Epidermal melanocyte (primary cell): ENCODE measurements at regions not wholly inside any gene's neighbourhood (a gene's known extent, or its start where the extent isn't known, plus 50 kb on each side); places are given as distances from the start of the nearest gene placed in this dataset.
"Not testable (repeated sequence)": the region's sequence is repeated elsewhere in the genome, so short reads cannot be mapped to it uniquely, and the experiment has no call there.

Experiments
- DNase-seq: peaks from one replicate; pipeline ENCODE4 v3.0.0; 2011; ENCODE audit warnings: low spot score; ENCODE audit not compliant: insufficient read length

DNA sequence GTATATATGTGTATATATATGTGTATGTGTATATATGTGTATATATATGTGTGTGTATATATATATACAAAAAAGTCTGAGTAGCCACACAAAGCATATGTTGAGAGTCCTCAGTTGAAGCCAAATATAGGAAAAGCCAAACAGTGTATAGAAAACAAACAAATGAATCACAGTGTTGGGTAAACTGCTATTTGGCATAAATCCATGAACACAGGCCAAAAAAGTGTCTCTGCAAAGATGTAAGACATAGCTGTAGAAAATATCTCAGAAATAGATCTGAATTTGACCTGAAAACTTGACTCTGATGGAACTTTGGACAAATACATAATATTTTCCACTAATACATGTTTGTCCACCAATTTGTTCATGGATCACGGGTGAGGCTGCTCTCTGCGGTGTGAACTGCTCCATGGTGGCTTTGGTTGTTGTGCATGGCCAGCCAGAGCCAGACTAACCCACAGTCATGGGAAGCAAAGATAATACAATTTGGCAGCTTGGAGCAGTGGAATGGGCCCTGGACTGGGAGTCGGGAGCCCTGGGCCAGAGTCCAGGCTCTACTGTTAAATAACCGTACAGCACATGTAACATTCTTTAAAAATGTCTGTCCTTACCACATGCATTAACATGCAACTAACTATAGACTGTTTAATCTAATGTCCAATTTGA is 76.9 kb upstream of the EED start:
- no peak for DNase-seq

DNA sequence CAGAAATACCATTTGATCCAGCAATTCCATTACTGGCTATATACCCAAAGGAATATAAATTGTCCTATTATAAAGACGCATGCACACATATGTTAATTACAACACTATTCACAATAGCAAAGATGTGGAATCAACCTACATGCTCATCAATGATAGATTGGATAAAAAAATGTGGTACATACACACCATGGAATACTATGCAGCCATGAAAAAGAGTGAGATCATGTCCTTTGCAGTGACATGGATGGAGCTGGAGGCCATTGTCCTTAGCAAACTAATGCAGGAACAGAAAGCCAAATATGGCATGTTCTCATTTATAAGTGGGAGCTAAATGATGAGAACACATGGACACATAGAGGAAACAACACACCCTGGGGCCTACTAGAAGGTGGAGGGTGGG is 78.3 kb upstream of the EED start:
- DNase-seq = not testable (repeated sequence)

DNA sequence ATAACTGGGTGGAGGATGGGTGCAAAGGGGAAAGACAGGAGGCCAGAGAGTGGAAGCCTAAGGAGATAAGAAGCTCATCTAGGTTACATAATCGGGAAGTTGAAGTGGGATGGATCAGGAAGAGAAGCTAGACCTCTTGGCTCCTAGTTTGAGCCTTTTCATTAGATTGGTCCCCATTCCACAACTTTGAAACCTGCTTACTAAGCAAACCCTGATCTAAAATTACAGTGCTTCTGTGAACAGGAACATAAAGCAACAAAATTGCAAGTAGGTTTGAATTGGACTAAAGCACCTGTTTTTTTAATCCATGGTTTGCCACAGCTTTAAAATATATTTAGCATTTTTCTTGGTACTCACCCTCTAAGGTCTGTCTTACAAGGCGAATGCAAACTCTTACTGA is 80.4 kb upstream of the EED start:
- DNase-seq = no peak

DNA sequence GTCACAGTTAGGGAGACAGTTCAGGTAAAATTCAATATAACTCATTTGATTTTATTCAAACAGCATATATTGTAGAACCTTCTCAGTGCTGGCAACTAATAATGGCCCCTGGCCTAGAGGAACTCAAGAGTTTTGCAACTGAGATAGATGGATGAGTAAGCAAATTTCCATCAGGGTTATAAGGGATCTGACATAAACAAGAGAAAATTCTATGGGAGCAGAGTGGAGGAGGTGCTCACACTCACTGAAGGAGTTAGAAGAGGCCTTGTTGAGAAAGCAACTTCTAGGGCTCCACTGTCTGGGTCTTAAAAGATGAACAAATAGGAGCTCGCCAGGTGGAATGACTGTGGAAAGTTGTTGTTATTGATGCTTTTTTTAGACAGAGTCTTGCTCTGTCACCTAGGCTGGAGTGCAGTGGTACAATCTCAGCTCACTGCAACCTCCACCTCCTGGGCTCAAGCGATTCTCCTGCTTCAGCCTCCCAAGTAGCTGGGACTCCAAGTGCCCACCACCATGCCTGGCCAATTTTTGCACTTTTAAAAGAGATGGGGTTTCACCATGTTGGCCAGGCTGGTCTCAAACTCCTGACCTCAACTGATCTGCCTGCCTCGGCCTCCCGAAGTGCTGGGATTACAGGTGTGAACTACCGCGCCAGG is 81.2 kb upstream of the EED start:
- DNase-seq = not testable (repeated sequence)

DNA sequence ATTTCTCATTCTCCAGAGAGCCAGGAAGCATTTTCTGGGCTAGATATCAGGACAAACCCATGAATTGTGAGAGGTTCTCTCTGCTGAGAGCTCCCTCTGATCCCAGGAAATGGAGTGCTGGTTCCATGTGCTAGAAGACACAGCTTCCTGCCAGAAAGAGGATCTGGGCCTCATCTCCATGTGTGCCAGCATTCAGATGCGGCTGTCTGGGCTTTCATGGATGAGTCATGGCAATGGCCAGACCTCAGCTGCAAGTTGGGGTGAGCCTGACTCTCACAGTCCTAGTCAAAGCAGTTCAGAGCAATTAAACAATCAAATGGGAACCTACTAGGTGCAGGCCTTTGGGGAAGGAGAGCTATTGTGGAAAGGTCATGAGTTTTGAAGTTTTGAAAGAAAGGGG is 82.3 kb upstream of the EED start:
- DNase-seq = no peak

DNA sequence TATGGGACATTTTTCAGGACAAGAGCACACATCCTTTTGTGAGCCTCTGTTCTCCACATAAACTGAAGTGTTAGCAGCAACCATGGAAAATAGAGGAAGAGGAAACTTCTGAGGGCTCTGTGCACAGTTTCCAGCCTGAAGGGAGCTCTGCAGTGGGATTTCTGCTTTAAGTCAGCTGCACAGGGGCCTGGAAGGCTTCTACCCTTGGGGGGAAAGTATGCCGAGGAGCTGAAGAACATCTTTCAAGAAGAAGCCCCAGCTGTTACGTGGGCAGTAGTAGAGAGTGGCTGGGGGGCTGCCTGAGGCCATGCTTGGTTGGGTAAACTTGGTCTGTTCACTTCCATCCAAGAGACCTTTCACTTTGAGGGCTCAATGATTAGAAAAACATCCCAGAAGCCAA is 82.7 kb upstream of the EED start:
- DNase-seq = no peak

DNA sequence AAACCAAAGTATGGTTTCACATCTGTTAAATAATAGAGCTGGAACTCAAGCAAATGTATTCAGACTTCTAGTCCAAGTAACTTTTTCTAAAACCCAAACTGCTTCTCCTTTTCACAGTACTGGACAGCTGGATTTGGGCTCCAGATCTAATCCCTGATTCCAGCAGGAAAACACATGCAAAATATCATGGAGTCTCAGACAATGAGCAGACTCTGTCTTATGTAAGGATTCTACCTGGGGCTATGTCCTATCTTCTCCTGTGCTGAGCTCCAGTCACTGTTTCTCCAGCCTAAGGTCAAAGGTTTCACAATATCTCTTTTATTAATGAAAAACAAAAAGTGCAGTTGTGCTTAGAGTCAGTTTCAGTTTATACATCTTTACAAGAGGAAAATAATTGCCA is 83.2 kb upstream of the EED start:
- DNase-seq = no peak

DNA sequence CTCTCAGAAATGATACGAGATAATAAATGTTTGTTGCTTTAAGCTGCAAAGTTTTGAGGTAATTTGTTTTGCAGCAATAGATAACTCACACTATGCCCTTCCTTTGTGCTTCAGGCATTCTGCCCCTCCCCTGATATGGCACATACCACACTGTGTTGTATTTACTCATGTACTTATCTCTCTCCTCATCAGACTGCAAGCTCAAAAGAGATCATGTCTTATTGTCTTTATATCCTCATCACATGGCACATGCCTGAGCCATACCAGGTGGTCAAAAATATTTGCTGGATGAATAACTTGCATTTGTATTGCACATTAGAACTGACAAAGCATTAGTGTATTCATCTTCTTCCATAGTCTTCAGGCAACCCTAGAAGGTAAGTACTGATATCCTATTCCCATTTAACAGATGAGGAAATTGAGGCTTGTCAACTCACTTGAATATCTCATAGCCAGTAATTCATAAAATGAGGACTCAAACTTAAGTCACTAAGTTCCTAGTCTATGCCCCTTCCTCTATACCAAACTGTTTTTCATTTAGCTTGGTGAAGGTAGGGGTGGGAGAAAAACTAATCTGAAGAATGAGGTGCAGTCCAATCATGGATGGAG is 83.9 kb upstream of the EED start:
- DNase-seq = no peak

DNA sequence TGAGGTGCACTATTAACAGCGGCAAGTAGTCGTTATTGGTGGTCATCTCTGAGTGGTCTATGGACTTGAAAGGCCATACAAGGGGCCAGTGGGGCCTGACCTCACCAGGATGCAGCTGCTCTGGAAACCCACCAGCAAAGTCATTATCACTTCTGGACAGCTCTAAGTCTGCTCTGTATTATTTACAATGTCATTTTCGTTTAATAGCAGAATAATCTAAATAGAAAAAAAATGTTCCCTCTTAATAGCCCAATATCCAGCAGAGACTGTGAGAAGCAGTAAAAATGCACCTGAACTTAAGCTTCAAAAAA is 85.0 kb upstream of the EED start:
- DNase-seq = no peak

DNA sequence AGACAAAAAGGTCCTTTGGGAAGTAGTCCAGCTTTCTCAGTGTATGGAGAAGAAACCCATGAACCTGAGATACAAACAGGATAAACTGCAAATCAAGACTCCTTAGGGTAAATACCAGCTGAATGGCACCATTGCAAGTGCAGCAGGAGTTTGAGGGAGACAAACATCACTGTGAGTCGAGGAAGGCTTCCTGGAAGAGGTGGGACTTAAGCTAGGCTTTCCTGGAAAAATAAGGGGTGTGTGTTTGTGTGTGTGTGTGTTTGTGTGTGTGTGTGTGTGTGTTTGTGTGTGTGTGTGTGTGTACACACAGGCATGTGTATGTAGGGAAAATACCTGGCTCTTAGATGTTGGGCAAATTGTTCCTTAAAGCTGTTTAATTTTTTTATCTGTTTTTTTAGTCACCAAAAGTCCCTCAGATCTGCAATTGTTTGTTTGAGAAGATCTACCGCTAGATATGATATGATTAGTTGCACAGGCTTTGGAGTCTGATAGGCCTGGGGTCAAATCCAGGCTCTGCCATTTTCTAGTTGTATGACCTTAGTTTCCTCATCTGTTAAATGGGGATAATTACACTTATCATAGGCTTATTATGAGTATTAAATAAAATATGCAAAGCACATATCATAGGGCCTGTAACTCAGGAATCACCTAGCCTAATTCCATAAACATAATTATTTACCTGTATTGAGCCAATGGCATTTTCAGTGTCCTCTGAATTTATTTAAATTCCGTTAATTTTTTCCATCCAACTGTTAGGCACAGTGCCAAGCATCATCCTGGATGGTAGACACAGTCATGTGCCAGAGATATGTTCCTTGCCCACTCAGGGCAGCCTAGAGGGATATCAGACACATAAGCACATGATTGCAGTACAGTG is 85.6 kb upstream of the EED start:
- no peak for DNase-seq

DNA sequence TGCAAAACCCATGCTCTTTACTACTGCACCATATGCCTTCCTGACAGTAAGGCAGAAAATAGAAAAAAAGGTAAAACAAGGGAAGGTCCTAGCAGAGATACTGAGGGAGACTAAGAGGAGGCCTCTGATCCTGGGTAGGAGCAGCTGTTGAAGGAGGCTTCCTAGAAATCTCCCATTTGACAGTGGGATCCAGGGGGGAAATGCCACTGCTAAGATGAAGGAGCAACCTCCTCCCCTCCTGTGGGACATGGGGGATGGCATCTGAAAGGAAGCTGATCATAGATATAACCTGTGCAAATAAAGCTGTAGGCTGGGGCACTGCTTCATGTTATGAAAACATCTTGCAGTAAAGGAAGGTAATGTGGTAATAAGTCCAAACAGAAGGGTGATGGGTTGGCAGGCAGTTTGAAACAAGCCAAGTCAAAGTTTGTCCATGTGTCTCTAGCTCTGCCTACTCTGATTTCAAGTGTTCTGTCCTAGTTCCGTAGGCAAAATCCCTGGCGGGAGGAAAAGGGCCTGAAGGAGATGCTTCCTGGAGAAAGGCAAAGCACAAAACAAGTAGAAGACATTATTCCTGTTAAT is 86.7 kb upstream of the EED start:
- DNase-seq = no peak

DNA sequence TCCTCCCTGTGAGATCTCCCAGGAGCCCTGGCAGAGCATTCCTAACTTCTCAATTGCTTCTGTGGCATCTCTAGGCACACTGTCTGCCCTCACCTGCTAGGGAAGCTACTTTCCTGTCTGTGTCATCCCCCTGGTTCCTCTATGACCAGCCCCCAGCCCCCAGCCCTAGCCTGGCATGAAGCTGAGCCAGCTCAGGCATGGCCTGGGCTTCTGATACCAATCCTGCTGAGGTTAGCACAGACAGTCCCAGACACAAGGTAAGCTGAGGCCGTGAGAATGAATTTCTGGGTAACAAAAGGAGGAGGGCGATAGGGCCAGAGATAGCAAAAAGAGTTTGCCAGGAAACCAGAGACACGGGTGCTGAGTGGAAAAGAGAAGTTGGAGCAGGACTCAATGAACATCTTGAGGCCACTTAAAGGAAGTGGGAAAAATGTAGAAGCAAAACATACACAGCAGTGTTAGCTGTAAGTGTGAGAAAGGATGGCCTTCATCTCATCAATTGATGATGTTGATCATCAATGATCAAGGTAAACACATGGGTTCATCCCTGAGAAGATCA is 87.6 kb upstream of the PICALM start:
- DNase-seq = no peak

DNA sequence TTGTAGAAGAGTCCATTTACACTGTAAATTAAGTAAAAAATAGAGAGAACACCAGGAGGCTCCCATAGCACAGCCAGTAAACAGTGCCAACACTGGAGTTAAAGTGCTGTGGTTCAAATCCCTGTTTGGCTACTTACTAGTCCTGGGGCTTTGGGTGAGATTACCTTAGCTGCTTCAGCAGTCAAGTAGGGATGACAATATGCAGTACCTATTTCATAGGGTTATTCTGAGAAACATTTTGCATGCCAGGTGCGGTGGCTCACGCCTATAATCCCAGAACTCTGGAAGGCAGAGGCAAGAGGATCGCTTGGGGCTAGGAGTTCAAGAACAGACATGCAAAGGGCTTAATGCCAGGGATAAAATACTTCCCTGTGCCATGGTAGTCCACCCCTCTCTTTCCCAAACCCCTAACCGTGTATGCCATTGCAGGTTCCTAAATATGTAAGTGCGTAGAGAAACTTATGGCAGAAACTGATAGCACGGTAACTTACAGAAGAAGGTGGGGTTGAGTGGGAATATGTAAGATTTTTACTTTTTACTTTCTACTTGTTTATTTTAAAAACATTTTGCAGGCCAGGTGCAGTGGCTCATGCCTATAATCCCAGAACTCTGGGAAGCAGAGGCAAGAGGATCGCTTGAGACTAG is 86.4 kb upstream of the PICALM start:
- DNase-seq = no peak

DNA sequence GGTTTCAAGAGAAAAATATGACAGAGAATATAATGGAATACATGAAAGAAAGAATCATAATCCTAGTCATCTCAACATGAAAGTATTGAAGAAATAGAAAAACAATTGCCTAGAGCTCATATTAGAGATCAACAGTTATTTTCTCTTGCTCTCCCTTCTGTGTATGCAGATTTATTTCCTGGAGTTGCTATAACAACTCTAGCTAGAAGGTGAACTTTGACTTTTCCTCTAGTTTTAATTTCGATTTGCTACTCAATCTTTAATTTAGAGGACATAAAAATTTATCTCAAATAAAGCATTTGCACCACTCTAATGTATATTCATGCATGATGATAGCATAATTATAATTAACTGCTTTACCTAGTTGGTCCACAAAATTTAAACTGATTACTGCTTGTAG is 84.6 kb upstream of the PICALM start:
- DNase-seq = no peak

DNA sequence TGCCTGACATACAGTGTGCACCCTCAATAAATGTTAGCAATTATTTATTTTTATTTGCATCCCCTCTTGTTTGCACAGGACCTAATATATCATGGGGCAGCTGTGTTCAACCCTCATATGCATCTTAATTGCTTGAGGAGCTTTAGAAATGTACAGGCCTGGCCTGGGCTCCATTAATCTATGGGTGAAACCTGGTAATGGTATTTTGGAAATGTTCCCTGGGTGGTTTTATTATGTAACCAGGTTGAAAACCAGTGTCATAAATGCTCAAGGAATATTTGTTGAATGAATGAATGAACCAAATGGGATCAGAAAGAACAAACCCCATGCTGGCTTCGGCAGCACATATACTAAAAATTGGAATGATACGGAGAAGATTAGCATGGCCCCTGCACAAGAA is 84.0 kb upstream of the PICALM start:
- no peak for DNase-seq

DNA sequence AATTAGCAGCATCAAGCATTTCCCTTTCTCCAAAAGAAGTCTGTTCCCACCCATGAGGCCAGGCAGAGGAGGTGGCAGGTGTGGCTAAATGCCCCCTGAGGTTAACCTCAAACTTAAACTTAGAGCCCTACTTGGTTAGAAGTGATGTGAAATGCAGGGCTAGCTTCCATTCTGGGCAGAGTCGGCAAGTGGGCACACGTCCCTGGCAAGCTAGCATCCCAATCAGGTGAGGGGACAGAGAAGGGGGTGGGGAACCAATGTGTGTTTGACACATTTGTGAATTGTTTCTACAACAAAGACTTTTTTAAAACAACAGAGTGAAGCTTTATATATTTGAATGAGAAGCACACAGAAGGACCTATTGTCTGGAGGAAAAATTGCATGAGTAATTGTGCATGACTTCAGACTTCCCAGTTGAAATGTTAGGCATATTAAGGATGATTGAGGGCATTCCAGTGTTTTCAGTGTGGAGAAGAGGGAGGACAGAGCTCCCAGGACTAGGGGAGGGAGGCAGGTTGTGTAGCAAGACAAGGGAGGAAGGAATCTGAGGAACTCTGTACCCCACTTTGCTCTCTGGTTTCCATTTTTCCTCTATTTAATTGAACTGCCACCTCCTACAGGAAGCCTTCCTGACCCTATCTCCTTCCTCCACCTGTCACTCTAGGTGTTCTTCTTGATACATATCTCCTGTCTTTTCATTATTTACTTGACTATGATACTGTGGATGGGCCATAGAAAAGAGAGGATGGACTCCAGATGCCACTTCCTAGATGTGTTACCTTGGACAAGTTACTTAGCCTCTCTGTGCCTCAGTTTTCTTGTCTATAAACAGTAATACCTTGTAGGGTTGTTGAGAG is 83.3 kb upstream of the PICALM start:
- no peak for DNase-seq

DNA sequence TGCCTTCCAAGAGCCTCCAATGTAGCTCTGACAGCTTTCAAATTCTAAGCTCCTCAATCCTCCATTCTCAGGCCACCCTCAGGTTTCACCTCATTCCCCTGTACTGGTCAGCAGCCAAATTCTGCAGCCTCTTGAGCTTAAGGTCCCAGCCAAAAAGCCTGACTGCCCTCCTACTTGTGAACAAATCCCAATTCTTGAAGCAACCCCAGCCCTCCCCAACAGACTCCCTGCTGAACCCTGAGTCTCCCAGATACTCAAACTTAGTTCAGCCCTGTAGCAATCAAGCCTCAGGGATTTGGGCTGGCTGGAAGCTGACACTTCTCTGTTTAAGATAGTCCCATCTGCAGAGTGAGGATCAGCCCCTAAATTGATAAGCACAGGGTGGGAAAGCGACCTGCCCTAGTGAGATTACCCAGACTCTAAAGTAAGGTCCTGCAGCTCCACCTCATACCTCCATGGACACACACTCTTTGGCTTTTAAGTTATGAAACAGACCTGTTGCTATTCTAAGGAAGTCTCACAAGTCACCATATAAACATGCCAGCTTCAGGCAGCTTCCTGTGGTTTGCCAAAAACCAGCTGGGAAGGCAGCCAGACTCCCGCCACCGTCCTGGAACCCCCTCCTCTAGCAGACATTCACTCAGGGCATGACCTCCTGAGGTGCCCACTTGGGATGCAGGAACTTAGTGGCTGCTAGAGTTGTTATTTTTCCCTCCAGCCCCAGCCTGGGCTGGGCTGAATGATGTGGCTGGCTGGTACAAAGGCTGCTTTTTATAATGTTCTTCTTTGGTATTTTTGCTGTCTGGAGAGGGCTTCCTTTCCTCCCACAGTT is 82.5 kb upstream of the PICALM start:
- DNase-seq = no peak

DNA sequence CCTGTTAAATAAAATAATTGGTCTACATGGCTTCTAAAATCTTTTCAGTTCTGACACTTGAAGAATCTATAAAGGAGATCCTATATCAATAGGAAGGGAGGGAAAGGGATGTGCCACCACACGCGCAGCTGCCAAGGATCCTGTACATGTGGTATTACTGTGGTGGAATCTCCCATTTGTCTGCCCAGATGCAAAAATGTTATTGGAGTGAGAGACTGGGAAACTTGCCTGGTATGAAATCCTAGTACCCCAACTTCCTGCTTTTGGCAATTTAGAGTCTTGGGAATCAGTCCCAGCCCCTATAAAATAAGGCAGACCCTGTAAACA is 81.9 kb upstream of the PICALM start:
- no peak for DNase-seq

DNA sequence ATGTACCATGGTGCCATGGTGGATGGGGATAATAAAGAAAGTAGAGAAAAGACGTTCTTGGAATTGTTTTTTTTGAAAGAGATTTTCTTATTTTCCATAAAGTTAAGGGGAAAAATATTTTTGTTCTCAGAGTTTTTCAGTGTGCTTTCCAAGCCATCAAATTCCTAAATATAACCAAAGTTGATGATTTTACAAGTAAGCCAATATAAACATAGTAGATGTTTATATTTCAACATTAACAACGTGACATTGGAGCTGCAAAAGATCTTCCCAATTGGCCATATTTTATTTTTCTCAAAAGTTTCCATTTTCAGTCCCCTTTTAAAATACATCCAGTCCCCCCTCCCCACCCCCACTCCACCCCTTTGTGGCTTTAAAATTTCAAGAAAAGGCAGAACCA is 80.9 kb upstream of the PICALM start:
- no peak for DNase-seq
